WTC11 (cell line): ENCODE measurements at regions not wholly inside any gene's neighbourhood (a gene's known extent, or its start where the extent isn't known, plus 50 kb on each side); places are given as distances from the start of the nearest gene placed in this dataset.

Experiments
- ATAC-seq: fragments of 200-7000 bp; cut with Tn5 transposase; 2 replicates; pipeline ENCODE4 v1.10.0; 2021; ENCODE audit warnings: mild to moderate bottlenecking, moderate library complexity
- CTCF ChIA-PET: fragments of 300-600 bp; sonication (Branson Sonifier 250); formaldehyde crosslinking; loops from one replicate; lab custom pipeline; 2021; ENCODE audit warnings: antibody characterized with exemption; lab: Charles Lee
- POLR2A ChIA-PET: fragments of 350-600 bp; sonication (Branson Sonifier 250); formaldehyde crosslinking; loops from one replicate; lab custom pipeline; 2021; ENCODE audit warnings: antibody characterized with exemption; lab: Charles Lee
- DNase-seq: peaks from one replicate; pipeline ENCODE4 v3.0.0; 2021; ENCODE audit warnings: low spot score
- H3K27ac Mint-ChIP-seq: 2 replicates; pipeline ENCODE4 v1.8.0; 2021; ENCODE audit warnings: mixed read lengths
- H3K27me3 Mint-ChIP-seq: 2 replicates; pipeline ENCODE4 v1.8.0; 2021; ENCODE audit warnings: low read depth, mild to moderate bottlenecking, moderate library complexity, mixed read lengths
- H3K36me3 Mint-ChIP-seq: 2 replicates; pipeline ENCODE4 v1.8.0; 2021; ENCODE audit warnings: mixed read lengths
- H3K4me1 Mint-ChIP-seq: 2 replicates; pipeline ENCODE4 v1.8.0; 2022; ENCODE audit warnings: mixed read lengths
- H3K4me3 Mint-ChIP-seq: 2 replicates; pipeline ENCODE4 v1.8.0; 2021; ENCODE audit warnings: mild to moderate bottlenecking, moderate library complexity, mixed read lengths
- H3K9me3 Mint-ChIP-seq: 2 replicates; pipeline ENCODE4 v1.8.0; 2021; ENCODE audit warnings: mixed read lengths
- ATF1 ChIP-seq: sonication (generic); formaldehyde crosslinking; IDR thresholded peaks from 2 replicates; pipeline ENCODE4 v1.8.1; 2023; ENCODE audit warnings: mild to moderate bottlenecking, moderate library complexity, missing genetic modification reagents
- GRHL2 ChIP-seq: fragments of 250-450 bp; sonication (Bioruptor Pico); IDR thresholded peaks from 2 replicates; pipeline ENCODE4 v1.8.0; 2022; ENCODE audit warnings: mild to moderate bottlenecking, moderate library complexity; ENCODE audit not compliant: insufficient replicate concordance, severe bottlenecking
- KAT7 ChIP-seq: sonication (generic); formaldehyde crosslinking; IDR thresholded peaks from 2 replicates; pipeline ENCODE4 v1.8.1; 2023; ENCODE audit warnings: missing genetic modification reagents, mild to moderate bottlenecking, borderline replicate concordance
- MXD4 ChIP-seq: fragments of 250-450 bp; sonication (Bioruptor Pico); IDR thresholded peaks from 2 replicates; pipeline ENCODE4 v1.8.0; 2021; ENCODE audit warnings: mild to moderate bottlenecking, moderate library complexity, borderline replicate concordance
- MYBL2 ChIP-seq: sonication (generic); formaldehyde crosslinking; IDR thresholded peaks from 2 replicates; pipeline ENCODE4 v1.8.1; 2023; ENCODE audit warnings: mild to moderate bottlenecking, moderate library complexity, missing genetic modification reagents
- NFYB ChIP-seq: sonication (generic); formaldehyde crosslinking; conservative IDR thresholded peaks from 2 replicates; pipeline ENCODE4 v1.8.0; 2022; ENCODE audit warnings: low read depth, missing genetic modification reagents
- RELA ChIP-seq: sonication (generic); formaldehyde crosslinking; IDR thresholded peaks from 2 replicates; pipeline ENCODE4 v1.8.1; 2022; ENCODE audit warnings: missing genetic modification reagents, mild to moderate bottlenecking, borderline replicate concordance
- TP53 ChIP-seq: sonication (generic); formaldehyde crosslinking; IDR thresholded peaks from 2 replicates; pipeline ENCODE4 v1.8.1; 2023; ENCODE audit warnings: mild to moderate bottlenecking, missing genetic modification reagents
- ZNF263 ChIP-seq: sonication (generic); formaldehyde crosslinking; IDR thresholded peaks from 2 replicates; pipeline ENCODE4 v1.8.1; 2022; ENCODE audit warnings: low read depth, mild to moderate bottlenecking, moderate library complexity, missing genetic modification reagents
- ZNF396 ChIP-seq: fragments of 250-450 bp; sonication (Bioruptor Pico); IDR thresholded peaks from 2 replicates; pipeline ENCODE4 v1.8.0; 2021; ENCODE audit warnings: mild to moderate bottlenecking, moderate library complexity, borderline replicate concordance
- ZNF671 ChIP-seq: fragments of 250-450 bp; sonication (Bioruptor Pico); IDR thresholded peaks from 2 replicates; pipeline ENCODE4 v1.8.0; 2021; ENCODE audit warnings: mild to moderate bottlenecking
- TF ChIP-seq, protein P1 (sequence below): fragments of 250-450 bp; sonication (Bioruptor Pico); IDR thresholded peaks from 2 replicates; pipeline ENCODE4 v1.9.0; 2021; ENCODE audit warnings: mild to moderate bottlenecking
- TF ChIP-seq, protein P2 (sequence below): sonication (generic); formaldehyde crosslinking; conservative IDR thresholded peaks from 2 replicates; pipeline ENCODE4 v1.8.1; 2023; ENCODE audit warnings: mild to moderate bottlenecking, low read depth, missing genetic modification reagents, moderate library complexity
- TF ChIP-seq, protein P3 (sequence below): sonication (generic); formaldehyde crosslinking; IDR thresholded peaks from 2 replicates; pipeline ENCODE4 v1.8.1; 2022; ENCODE audit warnings: missing genetic modification reagents, borderline replicate concordance
- TF ChIP-seq, protein P4 (sequence below): sonication (generic); formaldehyde crosslinking; IDR thresholded peaks from 2 replicates; pipeline ENCODE4 v1.8.1; 2023; ENCODE audit warnings: mild to moderate bottlenecking, missing genetic modification reagents, moderate library complexity
- TF ChIP-seq, protein P5 (sequence below): sonication (generic); formaldehyde crosslinking; IDR thresholded peaks from 2 replicates; pipeline ENCODE4 v1.8.1; 2023; ENCODE audit warnings: mild to moderate bottlenecking, missing genetic modification reagents
- TF ChIP-seq, protein P6 (sequence below): fragments of 250-450 bp; sonication (Bioruptor Pico); IDR thresholded peaks from 2 replicates; pipeline ENCODE4 v1.9.0; 2021; ENCODE audit warnings: moderate library complexity, mild to moderate bottlenecking, inconsistent platforms, borderline replicate concordance
- TF ChIP-seq, protein P7 (sequence below): sonication (generic); formaldehyde crosslinking; IDR thresholded peaks from 2 replicates; pipeline ENCODE4 v1.8.0; 2022; ENCODE audit warnings: mild to moderate bottlenecking, missing genetic modification reagents
- TF ChIP-seq, protein P8 (sequence below): fragments of 250-450 bp; sonication (Bioruptor Pico); IDR thresholded peaks from 2 replicates; pipeline ENCODE4 v1.8.0; 2021; ENCODE audit warnings: mild to moderate bottlenecking

DNA sequence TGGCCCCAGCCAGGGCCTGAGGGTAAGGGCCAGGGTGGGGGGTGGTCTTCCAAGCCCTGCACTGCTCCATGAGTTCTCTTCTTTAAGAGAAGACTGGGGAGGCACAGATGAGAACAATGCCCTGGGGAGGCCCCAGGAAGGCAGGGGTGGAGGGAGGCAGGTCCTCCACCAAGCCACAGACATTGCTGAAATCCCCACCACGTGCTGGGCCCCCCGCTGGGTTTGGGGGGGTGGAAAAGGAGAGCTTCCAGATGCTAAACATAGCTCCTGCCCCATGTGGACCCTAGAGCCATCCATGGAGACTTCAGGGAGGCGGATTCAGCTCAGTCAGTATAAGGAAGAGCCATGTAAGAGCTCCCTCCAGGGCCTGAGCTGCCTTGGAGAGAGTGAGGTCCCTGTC, 157.8 kb upstream of the LINGO1 start:
- no peaks in the 10 kb centered on the region for H3K36me3 Mint-ChIP-seq
- H3K9me3 Mint-ChIP-seq, result no peaks in the 10 kb centered on the region
- POLR2A ChIA-PET, result no interaction called here
- H3K4me3 Mint-ChIP-seq, result no peak overlapping the region
- no peak for ATAC-seq
- H3K27ac Mint-ChIP-seq, result no peak overlapping the region
- DNase-seq, result no peak
- H3K27me3 Mint-ChIP-seq, result no peaks in the 10 kb centered on the region
- TF ChIP-seq, protein P1, sequence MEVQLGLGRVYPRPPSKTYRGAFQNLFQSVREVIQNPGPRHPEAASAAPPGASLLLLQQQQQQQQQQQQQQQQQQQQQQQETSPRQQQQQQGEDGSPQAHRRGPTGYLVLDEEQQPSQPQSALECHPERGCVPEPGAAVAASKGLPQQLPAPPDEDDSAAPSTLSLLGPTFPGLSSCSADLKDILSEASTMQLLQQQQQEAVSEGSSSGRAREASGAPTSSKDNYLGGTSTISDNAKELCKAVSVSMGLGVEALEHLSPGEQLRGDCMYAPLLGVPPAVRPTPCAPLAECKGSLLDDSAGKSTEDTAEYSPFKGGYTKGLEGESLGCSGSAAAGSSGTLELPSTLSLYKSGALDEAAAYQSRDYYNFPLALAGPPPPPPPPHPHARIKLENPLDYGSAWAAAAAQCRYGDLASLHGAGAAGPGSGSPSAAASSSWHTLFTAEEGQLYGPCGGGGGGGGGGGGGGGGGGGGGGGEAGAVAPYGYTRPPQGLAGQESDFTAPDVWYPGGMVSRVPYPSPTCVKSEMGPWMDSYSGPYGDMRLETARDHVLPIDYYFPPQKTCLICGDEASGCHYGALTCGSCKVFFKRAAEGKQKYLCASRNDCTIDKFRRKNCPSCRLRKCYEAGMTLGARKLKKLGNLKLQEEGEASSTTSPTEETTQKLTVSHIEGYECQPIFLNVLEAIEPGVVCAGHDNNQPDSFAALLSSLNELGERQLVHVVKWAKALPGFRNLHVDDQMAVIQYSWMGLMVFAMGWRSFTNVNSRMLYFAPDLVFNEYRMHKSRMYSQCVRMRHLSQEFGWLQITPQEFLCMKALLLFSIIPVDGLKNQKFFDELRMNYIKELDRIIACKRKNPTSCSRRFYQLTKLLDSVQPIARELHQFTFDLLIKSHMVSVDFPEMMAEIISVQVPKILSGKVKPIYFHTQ (CRISPR knock-in tag), result no peak
- TF ChIP-seq MYBL2 (CRISPR knock-in tag), result no peak
- TF ChIP-seq, protein P2, sequence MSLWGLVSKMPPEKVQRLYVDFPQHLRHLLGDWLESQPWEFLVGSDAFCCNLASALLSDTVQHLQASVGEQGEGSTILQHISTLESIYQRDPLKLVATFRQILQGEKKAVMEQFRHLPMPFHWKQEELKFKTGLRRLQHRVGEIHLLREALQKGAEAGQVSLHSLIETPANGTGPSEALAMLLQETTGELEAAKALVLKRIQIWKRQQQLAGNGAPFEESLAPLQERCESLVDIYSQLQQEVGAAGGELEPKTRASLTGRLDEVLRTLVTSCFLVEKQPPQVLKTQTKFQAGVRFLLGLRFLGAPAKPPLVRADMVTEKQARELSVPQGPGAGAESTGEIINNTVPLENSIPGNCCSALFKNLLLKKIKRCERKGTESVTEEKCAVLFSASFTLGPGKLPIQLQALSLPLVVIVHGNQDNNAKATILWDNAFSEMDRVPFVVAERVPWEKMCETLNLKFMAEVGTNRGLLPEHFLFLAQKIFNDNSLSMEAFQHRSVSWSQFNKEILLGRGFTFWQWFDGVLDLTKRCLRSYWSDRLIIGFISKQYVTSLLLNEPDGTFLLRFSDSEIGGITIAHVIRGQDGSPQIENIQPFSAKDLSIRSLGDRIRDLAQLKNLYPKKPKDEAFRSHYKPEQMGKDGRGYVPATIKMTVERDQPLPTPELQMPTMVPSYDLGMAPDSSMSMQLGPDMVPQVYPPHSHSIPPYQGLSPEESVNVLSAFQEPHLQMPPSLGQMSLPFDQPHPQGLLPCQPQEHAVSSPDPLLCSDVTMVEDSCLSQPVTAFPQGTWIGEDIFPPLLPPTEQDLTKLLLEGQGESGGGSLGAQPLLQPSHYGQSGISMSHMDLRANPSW (CRISPR knock-in tag), result no peak
- TF ChIP-seq, protein P3, sequence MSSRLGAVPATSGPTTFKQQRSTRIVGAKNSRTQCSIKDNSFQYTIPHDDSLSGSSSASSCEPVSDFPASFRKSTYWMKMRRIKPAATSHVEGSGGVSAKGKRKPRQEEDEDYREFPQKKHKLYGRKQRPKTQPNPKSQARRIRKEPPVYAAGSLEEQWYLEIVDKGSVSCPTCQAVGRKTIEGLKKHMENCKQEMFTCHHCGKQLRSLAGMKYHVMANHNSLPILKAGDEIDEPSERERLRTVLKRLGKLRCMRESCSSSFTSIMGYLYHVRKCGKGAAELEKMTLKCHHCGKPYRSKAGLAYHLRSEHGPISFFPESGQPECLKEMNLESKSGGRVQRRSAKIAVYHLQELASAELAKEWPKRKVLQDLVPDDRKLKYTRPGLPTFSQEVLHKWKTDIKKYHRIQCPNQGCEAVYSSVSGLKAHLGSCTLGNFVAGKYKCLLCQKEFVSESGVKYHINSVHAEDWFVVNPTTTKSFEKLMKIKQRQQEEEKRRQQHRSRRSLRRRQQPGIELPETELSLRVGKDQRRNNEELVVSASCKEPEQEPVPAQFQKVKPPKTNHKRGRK (CRISPR knock-in tag), result no peak
- no peak for TF ChIP-seq MXD4 (CRISPR knock-in tag)
- TF ChIP-seq ATF1 (CRISPR knock-in tag), result no peak
- no peak for TF ChIP-seq ZNF263 (CRISPR knock-in tag)
- TF ChIP-seq ZNF396 (CRISPR knock-in tag), result no peak
- no peak for TF ChIP-seq TP53 (CRISPR knock-in tag)
- TF ChIP-seq, protein P4, sequence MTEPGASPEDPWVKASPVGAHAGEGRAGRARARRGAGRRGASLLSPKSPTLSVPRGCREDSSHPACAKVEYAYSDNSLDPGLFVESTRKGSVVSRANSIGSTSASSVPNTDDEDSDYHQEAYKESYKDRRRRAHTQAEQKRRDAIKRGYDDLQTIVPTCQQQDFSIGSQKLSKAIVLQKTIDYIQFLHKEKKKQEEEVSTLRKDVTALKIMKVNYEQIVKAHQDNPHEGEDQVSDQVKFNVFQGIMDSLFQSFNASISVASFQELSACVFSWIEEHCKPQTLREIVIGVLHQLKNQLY (CRISPR knock-in tag), result no peak
- TF ChIP-seq, protein P5, sequence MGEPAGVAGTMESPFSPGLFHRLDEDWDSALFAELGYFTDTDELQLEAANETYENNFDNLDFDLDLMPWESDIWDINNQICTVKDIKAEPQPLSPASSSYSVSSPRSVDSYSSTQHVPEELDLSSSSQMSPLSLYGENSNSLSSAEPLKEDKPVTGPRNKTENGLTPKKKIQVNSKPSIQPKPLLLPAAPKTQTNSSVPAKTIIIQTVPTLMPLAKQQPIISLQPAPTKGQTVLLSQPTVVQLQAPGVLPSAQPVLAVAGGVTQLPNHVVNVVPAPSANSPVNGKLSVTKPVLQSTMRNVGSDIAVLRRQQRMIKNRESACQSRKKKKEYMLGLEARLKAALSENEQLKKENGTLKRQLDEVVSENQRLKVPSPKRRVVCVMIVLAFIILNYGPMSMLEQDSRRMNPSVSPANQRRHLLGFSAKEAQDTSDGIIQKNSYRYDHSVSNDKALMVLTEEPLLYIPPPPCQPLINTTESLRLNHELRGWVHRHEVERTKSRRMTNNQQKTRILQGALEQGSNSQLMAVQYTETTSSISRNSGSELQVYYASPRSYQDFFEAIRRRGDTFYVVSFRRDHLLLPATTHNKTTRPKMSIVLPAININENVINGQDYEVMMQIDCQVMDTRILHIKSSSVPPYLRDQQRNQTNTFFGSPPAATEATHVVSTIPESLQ (CRISPR knock-in tag), result no peak
- CTCF ChIA-PET, result interaction anchor here (0.8 to 0.9 kb wide), 2 partner anchors 31 to 135 kb away, joined by 3 to 5 read pairs; no protein-coding TSS in a partner anchor
- H3K4me1 Mint-ChIP-seq, result peaks cover 9% of the 10 kb centered on the region

DNA sequence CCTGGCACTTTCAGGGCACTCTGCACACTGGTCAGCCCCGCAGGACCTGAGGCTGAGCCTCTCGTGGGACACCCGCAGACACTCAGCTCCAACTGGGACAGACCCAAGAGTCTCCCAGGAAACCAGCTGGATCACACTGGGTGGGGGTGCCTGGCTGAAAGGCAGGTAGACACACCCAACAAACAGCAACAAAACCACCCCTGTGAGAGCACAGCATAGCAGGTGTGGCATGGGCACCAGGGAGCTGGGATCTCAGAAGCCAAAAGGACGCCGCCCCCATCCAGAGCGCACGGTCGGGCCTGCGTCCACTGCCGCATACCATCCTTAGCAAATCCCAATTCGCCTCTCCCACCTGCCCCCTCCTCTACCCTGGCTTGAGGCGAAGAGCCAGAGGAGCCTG, 154.2 kb upstream of the LINGO1 start:
- no peak overlapping the region for H3K4me3 Mint-ChIP-seq
- H3K9me3 Mint-ChIP-seq, result no peaks in the 10 kb centered on the region
- TF ChIP-seq, protein P6, sequence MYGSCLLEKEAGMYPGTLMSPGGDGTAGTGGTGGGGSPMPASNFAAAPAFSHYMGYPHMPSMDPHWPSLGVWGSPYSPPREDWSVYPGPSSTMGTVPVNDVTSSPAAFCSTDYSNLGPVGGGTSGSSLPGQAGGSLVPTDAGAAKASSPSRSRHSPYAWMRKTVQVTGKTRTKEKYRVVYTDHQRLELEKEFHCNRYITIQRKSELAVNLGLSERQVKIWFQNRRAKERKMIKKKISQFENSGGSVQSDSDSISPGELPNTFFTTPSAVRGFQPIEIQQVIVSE, result no peak
- TF ChIP-seq, protein P7, sequence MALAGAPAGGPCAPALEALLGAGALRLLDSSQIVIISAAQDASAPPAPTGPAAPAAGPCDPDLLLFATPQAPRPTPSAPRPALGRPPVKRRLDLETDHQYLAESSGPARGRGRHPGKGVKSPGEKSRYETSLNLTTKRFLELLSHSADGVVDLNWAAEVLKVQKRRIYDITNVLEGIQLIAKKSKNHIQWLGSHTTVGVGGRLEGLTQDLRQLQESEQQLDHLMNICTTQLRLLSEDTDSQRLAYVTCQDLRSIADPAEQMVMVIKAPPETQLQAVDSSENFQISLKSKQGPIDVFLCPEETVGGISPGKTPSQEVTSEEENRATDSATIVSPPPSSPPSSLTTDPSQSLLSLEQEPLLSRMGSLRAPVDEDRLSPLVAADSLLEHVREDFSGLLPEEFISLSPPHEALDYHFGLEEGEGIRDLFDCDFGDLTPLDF (CRISPR knock-in tag), result no peak
- TF ChIP-seq TP53 (CRISPR knock-in tag) (no peak), GRHL2 (CRISPR knock-in tag) (no peak), RELA (CRISPR knock-in tag) (no peak), KAT7 (CRISPR knock-in tag) (no peak), ZNF671 (no peak), NFYB (CRISPR knock-in tag) (no peak)
- TF ChIP-seq, protein P8, sequence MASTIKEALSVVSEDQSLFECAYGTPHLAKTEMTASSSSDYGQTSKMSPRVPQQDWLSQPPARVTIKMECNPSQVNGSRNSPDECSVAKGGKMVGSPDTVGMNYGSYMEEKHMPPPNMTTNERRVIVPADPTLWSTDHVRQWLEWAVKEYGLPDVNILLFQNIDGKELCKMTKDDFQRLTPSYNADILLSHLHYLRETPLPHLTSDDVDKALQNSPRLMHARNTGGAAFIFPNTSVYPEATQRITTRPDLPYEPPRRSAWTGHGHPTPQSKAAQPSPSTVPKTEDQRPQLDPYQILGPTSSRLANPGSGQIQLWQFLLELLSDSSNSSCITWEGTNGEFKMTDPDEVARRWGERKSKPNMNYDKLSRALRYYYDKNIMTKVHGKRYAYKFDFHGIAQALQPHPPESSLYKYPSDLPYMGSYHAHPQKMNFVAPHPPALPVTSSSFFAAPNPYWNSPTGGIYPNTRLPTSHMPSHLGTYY (CRISPR knock-in tag), result no peak
- no peaks in the 10 kb centered on the region for H3K36me3 Mint-ChIP-seq
- H3K27me3 Mint-ChIP-seq, result no peaks in the 10 kb centered on the region
- DNase-seq (no peak), ATAC-seq (no peak)
- ChIA-PET CTCF (interaction anchor here (0.8 to 3.6 kb wide), 6 partner anchors 10 to 169 kb away, joined by 3 to 35 read pairs (median 3); no protein-coding TSS in a partner anchor), POLR2A (interaction anchor here (0.6 kb wide), 1 partner anchor 119 kb away, joined by 3 read pairs; no protein-coding TSS in a partner anchor)
- H3K27ac Mint-ChIP-seq, result no peak overlapping the region
- peaks cover 20% of the 10 kb centered on the region for H3K4me1 Mint-ChIP-seq
